Type B pancreatic cell (in vitro differentiated cells): ENCODE measurements at regions not wholly inside any gene's neighbourhood (a gene's known extent, or its start where the extent isn't known, plus 50 kb on each side); places are given as distances from the start of the nearest gene placed in this dataset.

Source experiments
- DNase-seq: peaks from one replicate; pipeline ENCODE4 v3.0.0; 2021; ENCODE audit warnings: mixed read lengths; ENCODE audit not compliant: unreplicated experiment; ENCODE audit errors: extremely low spot score
- H3K27ac Mint-ChIP-seq: 2 replicates; pipeline ENCODE4 v1.8.0; 2021; ENCODE audit warnings: mild to moderate bottlenecking, mixed read lengths
- H3K27me3 Mint-ChIP-seq: 2 replicates; pipeline ENCODE4 v1.8.0; 2021; ENCODE audit warnings: mixed read lengths
- H3K36me3 Mint-ChIP-seq: 2 replicates; pipeline ENCODE4 v1.8.0; 2021; ENCODE audit warnings: mixed read lengths
- H3K4me1 Mint-ChIP-seq: one replicate; pipeline ENCODE4 v1.8.0; 2021; ENCODE audit warnings: mixed read lengths; ENCODE audit not compliant: unreplicated experiment
- H3K4me3 Mint-ChIP-seq: 2 replicates; pipeline ENCODE4 v1.8.0; 2021; ENCODE audit warnings: mild to moderate bottlenecking, mixed read lengths
- H3K9me3 Mint-ChIP-seq: 2 replicates; pipeline ENCODE4 v1.8.0; 2021; ENCODE audit warnings: mixed read lengths
- CTCF ChIP-seq: fragments of 200-600 bp; sonication (generic); conservative IDR thresholded peaks from 2 replicates; pipeline ENCODE4 v1.5.0; 2021; ENCODE audit warnings: antibody characterized with exemption, mild to moderate bottlenecking

- no peak for DNase-seq
- no peak for TF ChIP-seq CTCF
- Mint-ChIP-seq H3K27ac (no peak overlapping the region), H3K9me3 (peaks cover 6% of the 10 kb centered on the region), H3K4me1 (no peaks in the 10 kb centered on the region), H3K27me3 (no peaks in the 10 kb centered on the region), H3K36me3 (no peaks in the 10 kb centered on the region), H3K4me3 (no peak overlapping the region)
Measured at GRCh38 chr13:22176968-22177520, 506.2 kb downstream of the FGF9 start.

DNA sequence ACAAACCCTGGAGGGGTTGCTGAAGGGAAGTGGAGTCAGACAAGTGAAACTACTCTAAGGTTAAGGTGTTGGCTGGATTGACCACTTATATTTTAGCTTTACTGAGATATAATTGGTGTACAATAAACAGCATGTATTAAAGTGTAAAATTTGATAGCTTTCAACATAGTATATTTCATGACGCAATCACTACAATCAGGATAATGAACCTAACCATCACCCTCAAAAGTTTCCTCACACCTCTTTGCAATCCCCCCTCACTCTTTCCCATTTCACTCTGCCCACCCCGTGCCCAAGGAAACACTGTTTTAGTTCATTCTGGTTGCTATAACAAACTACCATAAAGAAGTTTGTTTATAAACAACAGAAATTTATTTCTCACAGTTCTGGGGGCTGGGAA is 508.0 kb downstream of the FGF9 start:
- Mint-ChIP-seq H3K27ac (no peak overlapping the region), H3K4me1 (no peaks in the 10 kb centered on the region), H3K36me3 (no peaks in the 10 kb centered on the region), H3K4me3 (no peak overlapping the region), H3K27me3 (no peaks in the 10 kb centered on the region), H3K9me3 (peaks cover 10% of the 10 kb centered on the region)
- TF ChIP-seq CTCF = no peak
- no peak for DNase-seq

DNA sequence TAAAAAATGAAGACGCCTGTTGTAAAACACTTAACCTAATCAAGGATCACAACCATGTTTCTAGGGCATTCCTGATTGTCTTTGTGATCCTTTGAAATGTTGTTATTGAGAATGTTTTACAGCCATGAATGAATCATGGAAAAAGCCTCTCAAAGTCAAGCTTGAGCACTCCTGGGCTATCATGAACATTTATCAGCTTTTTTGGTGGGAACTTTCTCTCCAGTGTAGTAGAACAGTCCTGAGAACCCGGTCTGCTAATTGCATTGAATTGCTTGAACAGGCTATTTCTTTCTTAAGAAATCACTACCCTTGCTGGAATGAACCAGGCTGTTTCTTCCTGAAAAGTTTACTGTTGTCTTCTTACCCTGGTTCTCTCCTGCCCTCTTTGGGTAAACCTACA is 516.5 kb downstream of the FGF9 start:
- H3K4me1 Mint-ChIP-seq = no peaks in the 10 kb centered on the region
- H3K4me3 Mint-ChIP-seq = no peak overlapping the region
- DNase-seq = no peak
- no peaks in the 10 kb centered on the region for H3K36me3 Mint-ChIP-seq
- H3K27me3 Mint-ChIP-seq = no peaks in the 10 kb centered on the region
- H3K9me3 Mint-ChIP-seq = peaks cover 4% of the 10 kb centered on the region
- H3K27ac Mint-ChIP-seq = no peak overlapping the region
- TF ChIP-seq CTCF = no peak

DNA sequence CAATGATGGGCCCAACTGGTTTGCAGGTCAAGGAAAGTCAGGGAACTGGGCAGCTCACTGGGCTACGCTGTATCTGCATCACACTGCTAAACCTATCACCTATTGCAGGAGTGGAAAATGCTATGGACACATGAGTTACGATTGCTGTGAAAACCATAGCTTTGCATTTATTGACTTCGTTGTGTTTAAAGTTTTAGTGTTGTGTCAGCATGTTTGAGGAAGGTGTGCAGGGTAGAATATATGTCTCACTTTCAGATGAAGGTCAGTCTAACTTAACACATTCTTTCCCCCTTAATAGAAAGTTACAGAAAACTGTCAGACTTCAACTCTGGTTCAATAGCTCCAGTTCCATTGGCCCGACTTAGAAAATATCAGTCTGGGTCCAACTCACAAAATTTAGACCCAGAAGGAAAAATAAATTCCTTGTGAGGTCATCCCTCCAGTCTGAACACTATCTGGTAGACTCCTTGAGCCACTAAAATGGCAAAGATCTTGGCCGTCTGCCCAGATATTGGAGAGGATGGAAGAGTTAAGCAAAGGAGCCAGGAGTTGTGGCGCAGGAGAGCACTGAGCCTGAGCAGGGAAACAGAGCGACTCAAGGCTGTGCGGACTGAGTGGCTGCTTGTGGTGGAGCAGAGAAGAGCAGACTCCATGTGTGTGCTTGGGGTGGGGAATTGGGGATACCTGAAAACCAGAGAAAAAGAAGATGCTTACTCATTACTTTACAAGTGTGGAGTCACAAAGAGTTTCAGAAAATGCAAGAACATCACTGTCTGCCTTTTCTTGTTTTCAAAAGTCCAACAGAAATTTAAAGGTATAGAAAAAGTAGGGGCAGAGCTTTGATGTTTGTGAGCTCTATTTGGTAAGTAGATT is 518.5 kb downstream of the FGF9 start:
- Mint-ChIP-seq H3K27ac (no peak overlapping the region), H3K4me1 (no peaks in the 10 kb centered on the region), H3K27me3 (no peaks in the 10 kb centered on the region), H3K4me3 (no peak overlapping the region), H3K9me3 (no peaks in the 10 kb centered on the region), H3K36me3 (no peaks in the 10 kb centered on the region)
- TF ChIP-seq CTCF = no peak
- no peak for DNase-seq

- H3K4me3 Mint-ChIP-seq = no peak overlapping the region
- no peak overlapping the region for H3K27ac Mint-ChIP-seq
- H3K27me3 Mint-ChIP-seq = no peaks in the 10 kb centered on the region
- TF ChIP-seq CTCF = no peak
- no peaks in the 10 kb centered on the region for H3K36me3 Mint-ChIP-seq
- H3K4me1 Mint-ChIP-seq = peaks cover 4% of the 10 kb centered on the region
- H3K9me3 Mint-ChIP-seq = no peaks in the 10 kb centered on the region
- no peak for DNase-seq
Measured at GRCh38 chr13:22193070-22193469, 522.2 kb downstream of the FGF9 start.
